Kidney (tissue), 13 donors: ENCODE measurements at regions not wholly inside any gene's neighbourhood (a gene's known extent, or its start where the extent isn't known, plus 50 kb on each side); places are given as distances from the start of the nearest gene placed in this dataset.

Experiments used
- DNase-seq, 5 donors: peaks; one replicate each; pipeline ENCODE4 v3.0.0-alpha.2; 2013 to 2020
- FAIRE-seq: peaks from 2 replicates; lab custom pipeline; 2012; peaks lifted over from hg19 to GRCh38; lab: Jason Lieb, UNC
- H3K27ac ChIP-seq, 2 donors: one replicate each; pipeline ENCODE4 v1.7.0; 2013; ENCODE audit warnings: low read depth in 2 of 2, low read length in 2 of 2, inconsistent platforms in 1 of 2
- H3K27me3 ChIP-seq: one replicate; pipeline ENCODE4 v1.7.1; 2013; ENCODE audit warnings: low read length, inconsistent platforms; ENCODE audit not compliant: control insufficient read depth, insufficient read depth
- H3K36me3 ChIP-seq, 3 donors: one replicate each; pipeline versions ENCODE4 v1.7.0 to v1.7.1; 2013; ENCODE audit warnings: low read length in 3 of 3, control low read depth in 1 of 3, inconsistent platforms in 1 of 3; ENCODE audit not compliant: insufficient read depth in 3 of 3, control insufficient read depth in 2 of 3
- H3K4me1 ChIP-seq, 3 donors: one replicate each; pipeline versions ENCODE4 v1.7.0 to v1.7.1; 2013; ENCODE audit warnings: low read length in 3 of 3, inconsistent platforms in 1 of 3, low read depth in 1 of 3; ENCODE audit not compliant: control insufficient read depth in 2 of 3, insufficient read depth in 2 of 3
- H3K4me3 ChIP-seq, 3 donors: one replicate each; pipeline versions ENCODE4 v1.7.0 to v1.8.1; 2013; ENCODE audit warnings: low read length in 3 of 3, control low read depth in 1 of 3, inconsistent platforms in 1 of 3
- H3K9ac ChIP-seq, 3 donors: one replicate each; pipeline versions ENCODE4 v1.7.0 to v1.7.1; 2013; ENCODE audit warnings: low read length in 3 of 3, control low read depth in 1 of 3, inconsistent platforms in 1 of 3
- H3K9me3 ChIP-seq, 3 donors: one replicate each; pipeline versions ENCODE4 v1.7.0 to v1.7.1; 2013; ENCODE audit warnings: low read length in 3 of 3, control low read depth in 1 of 3, inconsistent platforms in 1 of 3; ENCODE audit not compliant: control insufficient read depth in 2 of 3, insufficient read depth in 1 of 3
- CTCF ChIP-seq: IDR thresholded peaks from 3 replicates; pipeline ENCODE4 v1.5.1; 2012; ENCODE audit warnings: mild to moderate bottlenecking, moderate library complexity, borderline replicate concordance; ENCODE audit not compliant: insufficient read depth; ENCODE audit errors: extremely low read depth
- intact Hi-C: fragments of 100-400 bp; cut with DNase I; formaldehyde crosslinking; loops from one replicate; pipeline ENCODE4 v1.11.1; 2022
- donor health status: control.
- donor health status: control.
- donor health status: control.
- donor health status: control.
- donor health status: control.
- donor health status: DM: yes; HTN: yes; CAD: no.
- donor health status: Normal renal cell carcinoma (clear cell type).

DNA sequence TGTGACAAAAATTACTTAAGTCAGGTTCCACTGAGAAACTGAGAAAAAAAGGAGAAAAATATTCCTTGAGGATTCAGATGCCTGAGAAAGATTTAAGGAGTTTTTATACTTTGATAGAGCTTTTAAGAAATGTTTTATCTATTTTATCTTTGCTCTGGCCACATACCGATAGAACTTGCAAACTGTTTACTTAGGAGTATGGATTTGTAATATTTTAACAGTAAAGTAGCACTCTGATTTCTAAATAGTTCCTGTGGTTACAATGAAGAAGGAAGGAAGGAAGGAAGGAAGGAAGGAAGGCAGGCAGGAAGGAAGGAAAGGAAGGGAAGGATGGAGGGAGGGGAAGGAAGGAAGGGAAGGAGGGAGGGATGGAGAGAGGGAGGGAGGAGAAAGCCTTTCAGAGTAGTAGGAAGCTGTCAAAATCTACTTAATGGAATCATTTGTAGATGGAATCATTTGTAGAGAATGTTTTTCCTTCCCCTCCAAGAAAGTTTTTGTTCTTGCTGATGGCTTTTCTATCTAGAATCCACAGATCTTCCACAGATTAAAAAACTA is 489.0 kb upstream of the ANKRD30A start:
- Histone ChIP-seq H3K27me3 (no peaks in the 10 kb centered on the region), H3K9me3 (no peaks in the 10 kb centered on the region), H3K36me3 (no peaks in the 10 kb centered on the region), H3K4me3 (no peak overlapping the region), H3K9ac (no peak overlapping the region), H3K27ac (no peak overlapping the region), H3K4me1 (no peaks in the 10 kb centered on the region)
- no peak for DNase-seq
- intact Hi-C loops = no loop called here
- FAIRE-seq = no peak
- TF ChIP-seq CTCF = no peak

GRCh38 chr10:36634916-36635315 is 490.5 kb upstream of the ANKRD30A start:
- peak in 1 of 5 donors; percentile 17 for DNase-seq
- FAIRE-seq = no peak
- Histone ChIP-seq H3K27me3 (no peaks in the 10 kb centered on the region), H3K36me3 (no peaks in the 10 kb centered on the region), H3K4me1 (no peaks in the 10 kb centered on the region), H3K4me3 (no peak overlapping the region), H3K9ac (no peak overlapping the region), H3K9me3 (no peaks in the 10 kb centered on the region), H3K27ac (no peak overlapping the region)
- no peak for TF ChIP-seq CTCF
- intact Hi-C loops = no loop called here

DNA sequence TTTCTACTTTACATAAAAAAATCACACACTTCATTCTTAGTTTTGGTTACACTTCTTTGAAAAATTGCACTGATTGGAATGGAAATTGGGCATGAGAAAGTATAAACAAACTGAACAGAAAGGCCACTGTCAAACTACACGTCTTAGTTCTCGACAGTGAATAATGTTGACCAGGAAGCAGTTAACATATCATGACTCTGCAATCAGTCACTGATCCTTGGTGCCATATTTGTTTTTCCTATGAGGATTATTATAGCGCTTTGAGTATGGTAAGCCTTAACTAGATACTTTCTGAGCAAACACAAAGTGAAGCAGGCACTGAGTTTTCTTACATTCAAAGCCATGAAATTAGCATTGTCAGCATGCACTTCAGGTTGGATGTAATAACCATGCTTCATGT is 495.1 kb upstream of the ANKRD30A start:
- H3K9ac ChIP-seq = no peak overlapping the region
- no peak overlapping the region for H3K4me3 ChIP-seq
- FAIRE-seq (no peak), DNase-seq (no peak)
- intact Hi-C loops = no loop called here
- no peaks in the 10 kb centered on the region for H3K4me1 ChIP-seq
- H3K27me3 ChIP-seq = no peaks in the 10 kb centered on the region
- H3K27ac ChIP-seq = no peak overlapping the region
- no peak for TF ChIP-seq CTCF
- no peaks in the 10 kb centered on the region for H3K9me3 ChIP-seq
- no peaks in the 10 kb centered on the region for H3K36me3 ChIP-seq

DNA sequence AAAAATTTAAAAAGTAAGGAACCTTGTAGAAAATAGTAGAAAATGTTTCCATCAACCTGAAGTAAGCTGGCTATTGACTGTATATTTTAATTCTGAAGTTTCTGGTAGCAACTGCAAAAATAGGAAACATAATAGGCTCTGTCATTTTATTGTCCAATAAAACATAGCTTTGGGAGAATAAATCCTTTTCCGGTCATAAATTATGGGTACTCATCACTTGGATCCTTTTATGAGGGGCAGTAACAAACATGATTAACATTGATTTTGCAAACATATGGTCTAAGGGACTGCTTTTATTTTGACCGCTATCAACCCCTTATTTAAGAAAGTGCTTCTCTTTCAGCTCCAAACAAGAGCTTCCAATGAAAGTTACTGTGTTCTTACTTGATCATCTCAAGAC is 495.9 kb upstream of the ANKRD30A start:
- TF ChIP-seq CTCF = no peak
- Histone ChIP-seq H3K9me3 (no peaks in the 10 kb centered on the region), H3K4me1 (no peaks in the 10 kb centered on the region), H3K27ac (no peak overlapping the region), H3K36me3 (no peaks in the 10 kb centered on the region), H3K27me3 (no peaks in the 10 kb centered on the region), H3K4me3 (no peak overlapping the region), H3K9ac (no peak overlapping the region)
- intact Hi-C loops = loop anchor here (10.0 kb wide), 1 partner anchor 95 kb away; no protein-coding TSS in a partner anchor
- FAIRE-seq (no peak), DNase-seq (no peak)
